ENCODE measurements at regions not wholly inside any gene's neighbourhood (a gene's known extent, or its start where the extent isn't known, plus 50 kb on each side); places are given as distances from the start of the nearest gene placed in this dataset.

- H3K4me3 ChIP-seq: no peak overlapping the region
- intact Hi-C loops (cut with micrococcal nuclease; ENCODE audit: unreplicated experiment) (no loop called here), in situ Hi-C loops (cut with MboI) (no loop called here)
- H3K9ac ChIP-seq (ENCODE audit: control insufficient read depth, insufficient read depth, low read length): no peak overlapping the region
- H3K36me3 ChIP-seq (ENCODE audit: control insufficient read depth in 2 of 2, insufficient read depth in 2 of 2, low read length in 1 of 2): no peaks in the 10 kb centered on the region
- H3K79me2 ChIP-seq (ENCODE audit: control insufficient read depth, insufficient read depth, low read length): no peaks in the 10 kb centered on the region
- ChIA-PET RAD21 (ENCODE audit: unreplicated experiment) (no interaction called here), SMC1A (ENCODE audit: uncharacterized antibody, unreplicated experiment) (no interaction called here), POLR2A (no interaction called here), CTCF (interaction anchor here (0.6 kb wide), 1 partner anchor 58 kb away, joined by 3 read pairs; no protein-coding TSS in a partner anchor)
- no peak overlapping the region for H2AFZ ChIP-seq (ENCODE audit: control insufficient read depth, low read depth, low read length)
- H4K20me1 ChIP-seq (ENCODE audit: control insufficient read depth, insufficient read depth): no peaks in the 10 kb centered on the region
- no peak for FAIRE-seq
- no TSS peak for BruUV-seq (replicated peaks)
- no peaks in the 10 kb centered on the region for H3K4me1 ChIP-seq (ENCODE audit: control insufficient read depth, insufficient read depth, low read length)
- WGBS (ENCODE audit: insufficient coverage, insufficient replicate concordance, low lambda C conversion rate, missing lambda C conversion rate): 27% methylated on average over 3 of the region's 3 CpGs
- H3K9me3 ChIP-seq (replicated peaks; ENCODE audit: control insufficient read depth, insufficient read depth, low read length): no peaks in the 10 kb centered on the region
- no peaks in the 10 kb centered on the region for H3K27me3 ChIP-seq (replicated peaks in 1 of 2; ENCODE audit: control insufficient read depth in 2 of 2, insufficient read depth in 2 of 2, low read length in 1 of 2)
- DNase-seq (ENCODE audit: low read depth, low spot score): no peak
- no peak overlapping the region for H3K27ac ChIP-seq (ENCODE audit: control insufficient read depth, insufficient read depth)
- TF ChIP-seq RFX5 (IDR thresholded peaks at IDR 0.05; ENCODE audit: low read depth, low read length) (no peak), POU2F2 (IDR thresholded peaks at IDR 0.05; ENCODE audit: borderline replicate concordance, low read depth, low read length) (no peak), IKZF2 (IDR thresholded peaks at IDR 0.05) (no peak), LARP7 (IDR thresholded peaks at IDR 0.05) (no peak), ZNF217 (IDR thresholded peaks at IDR 0.05) (no peak), ASH2L (IDR thresholded peaks at IDR 0.05; ENCODE audit: borderline replicate concordance, low read depth) (no peak), SMAD5 (IDR thresholded peaks at IDR 0.05; ENCODE audit: low read depth) (no peak), FOXM1 (IDR thresholded peaks at IDR 0.05; ENCODE audit: low read depth, low read length) (no peak), ESRRA (IDR thresholded peaks at IDR 0.05; ENCODE audit: low read length) (no peak), JUNB (IDR thresholded peaks at IDR 0.05) (no peak), CBFB (IDR thresholded peaks at IDR 0.05; ENCODE audit: low read depth) (no peak), NR2C2 (IDR thresholded peaks at IDR 0.05; ENCODE audit: borderline replicate concordance, control insufficient read depth, insufficient read length, low read depth) (no peak)
- TF ChIP-seq, protein P1, sequence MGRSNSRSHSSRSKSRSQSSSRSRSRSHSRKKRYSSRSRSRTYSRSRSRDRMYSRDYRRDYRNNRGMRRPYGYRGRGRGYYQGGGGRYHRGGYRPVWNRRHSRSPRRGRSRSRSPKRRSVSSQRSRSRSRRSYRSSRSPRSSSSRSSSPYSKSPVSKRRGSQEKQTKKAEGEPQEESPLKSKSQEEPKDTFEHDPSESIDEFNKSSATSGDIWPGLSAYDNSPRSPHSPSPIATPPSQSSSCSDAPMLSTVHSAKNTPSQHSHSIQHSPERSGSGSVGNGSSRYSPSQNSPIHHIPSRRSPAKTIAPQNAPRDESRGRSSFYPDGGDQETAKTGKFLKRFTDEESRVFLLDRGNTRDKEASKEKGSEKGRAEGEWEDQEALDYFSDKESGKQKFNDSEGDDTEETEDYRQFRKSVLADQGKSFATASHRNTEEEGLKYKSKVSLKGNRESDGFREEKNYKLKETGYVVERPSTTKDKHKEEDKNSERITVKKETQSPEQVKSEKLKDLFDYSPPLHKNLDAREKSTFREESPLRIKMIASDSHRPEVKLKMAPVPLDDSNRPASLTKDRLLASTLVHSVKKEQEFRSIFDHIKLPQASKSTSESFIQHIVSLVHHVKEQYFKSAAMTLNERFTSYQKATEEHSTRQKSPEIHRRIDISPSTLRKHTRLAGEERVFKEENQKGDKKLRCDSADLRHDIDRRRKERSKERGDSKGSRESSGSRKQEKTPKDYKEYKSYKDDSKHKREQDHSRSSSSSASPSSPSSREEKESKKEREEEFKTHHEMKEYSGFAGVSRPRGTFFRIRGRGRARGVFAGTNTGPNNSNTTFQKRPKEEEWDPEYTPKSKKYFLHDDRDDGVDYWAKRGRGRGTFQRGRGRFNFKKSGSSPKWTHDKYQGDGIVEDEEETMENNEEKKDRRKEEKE (IDR thresholded peaks at IDR 0.05): no peak
- ATAC-seq: no peak
- H3K4me2 ChIP-seq (ENCODE audit: control insufficient read depth, insufficient read depth): no peak overlapping the region
These were observed 134.0 kb downstream of the YIPF5 start for GRCh38 chr5:144036476-144036875.

All from GM12878 (cell line).